Osteocyte (in vitro differentiated cells): ENCODE measurements at regions not wholly inside any gene's neighbourhood (a gene's known extent, or its start where the extent isn't known, plus 50 kb on each side); places are given as distances from the start of the nearest gene placed in this dataset.
"Not testable (repeated sequence)": the region's sequence is repeated elsewhere in the genome, so short reads cannot be mapped to it uniquely, and the experiment has no call there.

Source experiments
- DNase-seq: peaks from one replicate; pipeline ENCODE4 v3.0.0; 2021; ENCODE audit warnings: mixed read lengths; ENCODE audit not compliant: unreplicated experiment; ENCODE audit errors: extremely low spot score
- H3K27ac Mint-ChIP-seq: one replicate; pipeline ENCODE4 v1.8.0; 2021; ENCODE audit warnings: mild to moderate bottlenecking, mixed read lengths; ENCODE audit not compliant: unreplicated experiment
- H3K27me3 Mint-ChIP-seq: one replicate; pipeline ENCODE4 v1.8.0; 2021; ENCODE audit warnings: mixed read lengths; ENCODE audit not compliant: unreplicated experiment
- H3K36me3 Mint-ChIP-seq: one replicate; pipeline ENCODE4 v1.8.0; 2021; ENCODE audit warnings: mixed read lengths; ENCODE audit not compliant: unreplicated experiment
- H3K4me1 Mint-ChIP-seq: one replicate; pipeline ENCODE4 v1.8.0; 2021; ENCODE audit warnings: mixed read lengths; ENCODE audit not compliant: unreplicated experiment
- H3K4me3 Mint-ChIP-seq: one replicate; pipeline ENCODE4 v1.8.0; 2021; ENCODE audit warnings: mild to moderate bottlenecking, moderate library complexity, mixed read lengths; ENCODE audit not compliant: unreplicated experiment
- H3K9me3 Mint-ChIP-seq: one replicate; pipeline ENCODE4 v1.8.0; 2021; ENCODE audit warnings: mixed read lengths; ENCODE audit not compliant: unreplicated experiment
- CTCF ChIP-seq: fragments of 200-600 bp; sonication (generic); IDR thresholded peaks from 2 replicates; pipeline ENCODE4 v1.5.0; 2021; ENCODE audit warnings: antibody characterized with exemption, mild to moderate bottlenecking, moderate library complexity

- DNase-seq: no peak
- no peak for TF ChIP-seq CTCF
- Mint-ChIP-seq H3K27ac (no peak overlapping the region), H3K4me3 (no peak overlapping the region), H3K4me1 (no peaks in the 10 kb centered on the region), H3K36me3 (no peaks in the 10 kb centered on the region), H3K9me3 (peaks cover 7% of the 10 kb centered on the region), H3K27me3 (no peaks in the 10 kb centered on the region)
Observed at GRCh38 chr10:109239371-109239770, 683.9 kb downstream of the XPNPEP1 start.

GRCh38 chr10:109237682-109238081, 685.6 kb downstream of the XPNPEP1 start:
- DNase-seq: no peak
- H3K36me3 Mint-ChIP-seq: no peaks in the 10 kb centered on the region
- H3K4me1 Mint-ChIP-seq: no peaks in the 10 kb centered on the region
- no peaks in the 10 kb centered on the region for H3K27me3 Mint-ChIP-seq
- H3K9me3 Mint-ChIP-seq: peaks cover 3% of the 10 kb centered on the region
- no peak overlapping the region for H3K4me3 Mint-ChIP-seq
- no peak for TF ChIP-seq CTCF
- no peak overlapping the region for H3K27ac Mint-ChIP-seq

- peaks cover 3% of the 10 kb centered on the region for H3K9me3 Mint-ChIP-seq
- H3K4me1 Mint-ChIP-seq: no peaks in the 10 kb centered on the region
- H3K27me3 Mint-ChIP-seq: no peaks in the 10 kb centered on the region
- H3K27ac Mint-ChIP-seq: no peak overlapping the region
- no peak overlapping the region for H3K4me3 Mint-ChIP-seq
- no peak for DNase-seq
- no peaks in the 10 kb centered on the region for H3K36me3 Mint-ChIP-seq
- TF ChIP-seq CTCF: no peak
Observed at GRCh38 chr10:109237050-109237449, 686.3 kb downstream of the XPNPEP1 start.

GRCh38 chr10:109223533-109223932, 699.8 kb downstream of the XPNPEP1 start:
- H3K27me3 Mint-ChIP-seq, H3K4me1 Mint-ChIP-seq, DNase-seq, H3K4me3 Mint-ChIP-seq, H3K36me3 Mint-ChIP-seq, H3K27ac Mint-ChIP-seq: not testable (repeated sequence)
- H3K9me3 Mint-ChIP-seq: peaks cover 13% of the 10 kb centered on the region

- no peak for TF ChIP-seq CTCF
- Mint-ChIP-seq H3K4me3 (no peak overlapping the region), H3K27ac (no peak overlapping the region), H3K27me3 (peaks cover 4% of the 10 kb centered on the region), H3K9me3 (peaks cover 9% of the 10 kb centered on the region), H3K4me1 (no peaks in the 10 kb centered on the region), H3K36me3 (no peaks in the 10 kb centered on the region)
- DNase-seq: no peak
Observed at GRCh38 chr10:109219935-109220605, 703.2 kb downstream of the XPNPEP1 start.

GRCh38 chr10:109218207-109218606, 705.1 kb downstream of the XPNPEP1 start:
- no peak overlapping the region for H3K4me3 Mint-ChIP-seq
- H3K27me3 Mint-ChIP-seq: peaks cover 4% of the 10 kb centered on the region
- peaks cover 7% of the 10 kb centered on the region for H3K9me3 Mint-ChIP-seq
- DNase-seq: no peak
- no peak overlapping the region for H3K27ac Mint-ChIP-seq
- H3K36me3 Mint-ChIP-seq: no peaks in the 10 kb centered on the region
- no peak for TF ChIP-seq CTCF
- H3K4me1 Mint-ChIP-seq: no peaks in the 10 kb centered on the region
